LHCN-M2 (cell line): ENCODE measurements at regions not wholly inside any gene's neighbourhood (a gene's known extent, or its start where the extent isn't known, plus 50 kb on each side); places are given as distances from the start of the nearest gene placed in this dataset.

Experiments used
- DNase-seq: peaks from one replicate; pipeline ENCODE4 v3.0.0-alpha.2; 2012; ENCODE audit warnings: low read depth

GRCh38 chr12:82040987-82041743, 282.0 kb upstream of the PPFIA2 start:
- DNase-seq = no peak

- DNase-seq = no peak
Measured at GRCh38 chr12:82034769-82035168, 275.6 kb upstream of the PPFIA2 start.

DNA sequence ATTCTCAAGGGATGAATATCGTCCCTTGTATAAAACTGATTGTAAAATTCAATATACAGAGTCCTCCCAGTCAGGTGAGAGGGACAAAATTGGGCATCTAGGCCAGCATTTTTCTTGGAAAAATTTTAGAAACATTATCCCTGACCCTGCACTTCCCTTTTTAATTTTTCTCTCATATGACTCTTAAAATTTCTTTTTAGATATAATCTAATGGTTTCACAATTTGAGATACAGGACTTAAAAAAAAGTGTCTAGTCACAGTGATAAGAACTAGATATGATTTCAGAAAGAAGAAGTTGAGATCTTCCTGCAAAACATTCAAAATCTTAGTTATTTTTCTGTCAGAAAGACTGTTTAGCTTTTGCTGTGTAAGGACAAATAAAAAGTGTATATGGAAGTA, 270.8 kb upstream of the PPFIA2 start:
- DNase-seq = no peak

GRCh38 chr12:82028772-82029171, 269.6 kb upstream of the PPFIA2 start:
- no peak for DNase-seq

DNA sequence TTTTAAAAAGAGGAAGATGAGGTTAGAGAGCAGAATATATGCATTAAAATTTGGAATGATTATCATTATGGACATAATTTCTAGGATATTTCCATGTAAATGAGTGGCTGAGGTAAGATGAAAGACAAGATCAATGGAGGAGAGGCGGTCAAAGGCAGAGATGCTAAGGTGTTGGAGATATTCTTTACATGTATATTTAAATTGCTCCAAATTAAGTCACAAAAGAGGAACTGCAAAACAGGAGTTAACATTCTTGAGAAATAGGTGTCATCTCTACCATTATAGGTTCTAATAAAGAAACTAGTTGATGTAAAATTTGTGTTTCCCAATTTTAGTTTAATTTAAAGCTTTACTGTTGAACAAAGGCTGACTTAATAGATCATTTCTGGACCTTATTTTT, 268.5 kb upstream of the PPFIA2 start:
- no peak for DNase-seq

GRCh38 chr12:82025462-82025861, 266.3 kb upstream of the PPFIA2 start:
- no peak for DNase-seq

GRCh38 chr12:82019533-82019932, 260.4 kb upstream of the PPFIA2 start:
- DNase-seq = no peak

DNA sequence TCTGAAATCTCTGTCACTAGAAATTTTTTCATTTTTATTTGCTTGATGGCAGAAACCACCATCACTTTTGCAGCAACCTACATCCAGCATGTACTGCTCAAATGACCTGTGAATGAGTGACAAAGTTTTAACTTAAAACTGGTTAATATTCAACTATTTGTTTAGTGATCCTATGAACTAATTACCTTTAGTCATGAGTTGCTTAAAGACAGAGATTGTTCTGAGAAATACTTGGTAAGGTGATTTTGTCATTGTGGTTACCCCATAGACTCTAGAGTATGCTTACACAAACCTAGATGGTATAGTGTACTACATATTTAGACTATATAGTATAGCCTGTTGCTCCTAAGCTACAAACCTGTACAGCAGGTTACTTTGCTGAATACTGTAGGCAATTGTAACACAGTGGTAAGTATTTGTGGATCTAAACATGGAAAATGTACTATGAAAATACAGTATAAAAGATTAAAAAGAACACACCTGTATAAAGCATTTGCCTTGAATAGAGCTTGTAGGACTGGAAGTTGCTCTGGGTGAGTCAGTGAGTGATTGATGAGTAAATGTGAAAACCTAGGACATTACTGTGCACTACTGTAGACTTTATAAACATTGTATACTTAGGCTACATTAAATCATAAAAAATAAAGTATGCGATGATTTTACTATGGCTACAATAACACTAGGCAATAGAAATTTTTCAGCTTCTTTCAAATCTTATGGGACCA, 256.6 kb upstream of the PPFIA2 start:
- DNase-seq = no peak

DNA sequence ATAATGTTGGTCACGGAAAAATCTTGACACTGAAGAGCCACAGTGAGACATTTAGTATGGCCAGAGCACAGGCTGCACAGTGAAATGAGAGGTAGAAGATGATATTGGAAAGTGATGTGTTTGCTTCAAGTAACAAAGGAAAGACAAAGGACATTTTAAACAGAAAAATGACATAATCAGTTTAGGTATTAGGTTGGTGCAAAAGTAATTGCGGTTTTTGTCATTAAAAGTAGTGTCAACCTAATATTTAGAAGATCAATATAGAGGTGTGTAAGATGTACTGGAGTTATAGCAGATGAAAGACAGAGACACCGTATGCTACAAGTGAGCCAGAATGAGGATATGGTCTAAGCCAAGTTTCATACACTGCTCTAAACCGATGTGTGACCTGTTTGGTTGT, 253.0 kb upstream of the PPFIA2 start:
- no peak for DNase-seq

GRCh38 chr12:82009524-82009923, 250.4 kb upstream of the PPFIA2 start:
- no peak for DNase-seq

- no peak for DNase-seq
Measured at GRCh38 chr12:82008251-82008650, 249.1 kb upstream of the PPFIA2 start.

GRCh38 chr12:81998761-81999378, 239.7 kb upstream of the PPFIA2 start:
- no peak for DNase-seq

DNA sequence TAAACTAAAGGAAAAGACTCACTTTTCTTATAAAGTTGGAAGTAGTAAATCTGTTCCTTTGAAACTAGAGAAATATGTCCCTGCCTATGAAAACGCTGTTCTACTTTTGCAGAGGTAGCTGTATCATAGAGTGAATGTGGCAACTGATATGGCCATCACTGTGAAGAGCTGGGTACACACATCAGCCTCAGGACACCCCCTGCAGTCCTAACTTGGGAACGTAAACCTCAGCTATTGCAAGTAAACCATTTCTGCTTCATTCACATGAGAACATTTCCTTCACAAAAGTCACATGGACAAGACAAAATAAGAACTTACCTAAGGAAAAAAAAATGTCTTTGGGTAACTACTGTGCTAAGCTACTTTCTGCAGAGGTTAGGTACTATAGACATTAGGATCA, 233.3 kb upstream of the PPFIA2 start:
- no peak for DNase-seq

DNA sequence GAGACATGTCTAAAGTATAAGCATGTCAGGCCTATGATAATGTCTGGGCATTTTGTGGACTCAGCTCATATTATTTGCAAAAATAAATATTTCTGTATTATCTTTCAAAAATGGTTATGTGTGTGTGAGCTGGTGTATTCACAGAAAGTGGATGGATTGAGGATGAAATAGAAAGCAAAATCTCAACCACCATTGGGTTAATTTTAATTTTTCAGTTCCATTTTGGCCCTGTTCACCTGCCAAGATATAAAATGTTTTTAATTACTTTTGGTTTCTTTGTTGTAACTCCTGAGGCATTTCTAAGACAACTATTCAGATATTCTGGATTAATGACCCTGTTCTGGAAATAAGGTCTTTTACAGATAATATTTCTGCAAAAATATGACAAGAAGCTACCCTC, 232.7 kb upstream of the PPFIA2 start:
- DNase-seq = no peak

- DNase-seq = no peak
Measured at GRCh38 chr12:81988362-81988761, 229.2 kb upstream of the PPFIA2 start.

DNA sequence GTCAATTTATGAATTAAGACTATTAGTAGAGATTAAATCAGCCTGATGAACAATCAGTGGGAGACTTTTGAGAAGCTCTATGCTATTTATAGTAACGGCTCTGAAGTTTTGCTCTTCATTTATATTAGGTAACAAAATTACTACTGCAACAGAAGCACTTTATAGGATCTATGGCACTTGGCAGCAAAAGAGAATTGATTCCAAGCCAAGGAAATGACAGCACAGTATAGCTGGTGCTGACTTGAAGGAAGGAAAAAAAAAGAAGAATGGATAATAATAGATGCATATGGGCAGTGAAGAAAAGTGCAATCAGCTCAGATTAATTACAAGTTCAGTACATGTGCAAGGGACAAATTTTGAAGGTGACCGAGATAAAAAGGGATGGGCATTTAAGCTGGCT, 228.2 kb upstream of the PPFIA2 start:
- no peak for DNase-seq

DNA sequence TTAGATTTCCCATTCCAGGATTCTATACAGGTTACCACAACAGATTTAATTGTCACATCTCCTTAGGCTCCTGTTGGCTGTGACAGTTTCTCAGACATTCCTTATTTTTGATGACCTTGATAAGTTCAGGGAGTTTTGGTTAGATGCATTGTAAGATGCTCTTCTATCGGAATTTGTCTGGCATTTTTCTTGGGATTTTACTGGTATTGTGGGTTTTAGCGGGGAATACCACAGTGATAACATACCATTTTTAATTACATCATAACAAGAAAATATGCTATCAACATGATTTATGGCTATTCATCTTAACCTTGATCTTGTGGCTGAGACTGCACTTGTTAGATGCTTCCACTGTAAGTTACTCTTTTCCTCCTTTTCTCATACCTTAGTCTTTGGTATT, 217.5 kb upstream of the PPFIA2 start:
- DNase-seq = no peak

DNA sequence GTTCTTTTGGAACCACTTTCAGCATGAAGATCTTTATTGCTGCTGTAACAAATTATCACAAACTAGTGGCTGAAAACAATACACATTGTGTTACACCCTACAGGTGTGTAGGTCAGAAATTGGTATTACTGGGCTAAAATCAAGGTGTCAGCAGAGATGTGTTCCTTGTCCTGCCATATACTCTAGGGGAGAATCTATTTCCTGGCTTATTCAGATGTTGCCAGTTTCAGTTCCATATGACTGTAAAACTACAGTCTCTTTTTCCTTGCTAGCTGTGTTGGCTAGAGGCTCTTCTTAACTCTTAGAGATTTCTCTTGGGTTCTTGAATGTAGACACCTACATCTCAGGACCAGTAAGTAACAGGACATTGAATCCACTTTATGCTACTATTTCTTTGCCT, 215.6 kb upstream of the PPFIA2 start:
- no peak for DNase-seq

GRCh38 chr12:81968421-81968820, 209.3 kb upstream of the PPFIA2 start:
- no peak for DNase-seq

DNA sequence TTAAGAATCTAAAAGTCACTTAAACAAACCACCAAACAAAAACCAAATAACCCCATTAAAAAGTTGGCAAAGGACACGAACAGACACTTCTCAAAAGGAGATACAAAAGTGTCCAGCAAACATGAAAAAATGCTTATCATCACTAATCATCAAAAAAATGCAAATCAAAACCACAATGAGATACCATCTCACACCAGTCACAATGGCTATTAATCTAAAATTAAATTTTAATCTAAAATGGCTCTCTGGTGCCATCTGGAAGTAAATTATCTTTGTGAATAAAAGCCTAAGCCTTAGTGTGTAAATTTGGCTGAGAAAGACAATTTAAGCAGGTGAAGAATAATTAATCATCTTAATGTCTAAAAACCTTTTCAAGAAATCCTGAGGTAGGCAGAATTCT, 204.5 kb upstream of the PPFIA2 start:
- DNase-seq = no peak

DNA sequence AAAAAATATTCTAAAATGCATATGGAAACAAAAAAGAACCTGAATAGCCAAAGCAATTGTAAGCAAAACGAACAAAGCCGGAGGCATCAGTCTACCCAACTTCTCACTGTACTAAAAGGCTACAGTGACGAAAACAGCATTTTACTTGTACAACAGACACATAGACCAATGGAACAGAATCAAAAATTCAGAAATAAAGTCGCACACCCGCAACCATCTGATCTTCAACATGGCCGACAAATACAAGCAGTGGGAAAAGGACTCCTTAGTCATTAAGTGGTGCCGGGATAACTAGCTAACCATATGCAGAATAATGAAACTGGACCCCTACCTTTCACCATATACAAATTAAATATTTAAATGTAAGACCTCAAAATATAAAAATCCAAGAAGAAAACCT, 203.9 kb upstream of the PPFIA2 start:
- DNase-seq = no peak

GRCh38 chr12:81962126-81962856, 203.1 kb upstream of the PPFIA2 start:
- DNase-seq = no peak
